ENCODE measurements at regions not wholly inside any gene's neighbourhood (a gene's known extent, or its start where the extent isn't known, plus 50 kb on each side); places are given as distances from the start of the nearest gene placed in this dataset.

GRCh38 chr6:56868687-56869086 is 86.2 kb upstream of the BEND6 start:
- in situ Hi-C loops (cut with MboI) (loop anchor here (10.0 kb wide), 1 partner anchor 514 kb away; no protein-coding TSS in a partner anchor), intact Hi-C loops (cut with micrococcal nuclease; ENCODE audit: unreplicated experiment) (no loop called here)
- Histone ChIP-seq H3K27ac (ENCODE audit: control insufficient read depth, insufficient read depth) (peak overlapping the region; percentile 61; the same call in 1 of the 2 replicates), H3K79me2 (ENCODE audit: control insufficient read depth, insufficient read depth, low read length) (no peaks in the 10 kb centered on the region), H3K9me3 (replicated peaks; ENCODE audit: control insufficient read depth, insufficient read depth, low read length) (no peaks in the 10 kb centered on the region), H3K4me1 (ENCODE audit: control insufficient read depth, insufficient read depth, low read length) (peaks cover 23% of the 10 kb centered on the region), H3K27me3 (replicated peaks in 1 of 2; ENCODE audit: control insufficient read depth in 2 of 2, insufficient read depth in 2 of 2, low read length in 1 of 2) (no peaks in the 10 kb centered on the region), H4K20me1 (ENCODE audit: control insufficient read depth, insufficient read depth) (no peaks in the 10 kb centered on the region), H3K36me3 (ENCODE audit: control insufficient read depth in 2 of 2, insufficient read depth in 2 of 2, low read length in 1 of 2) (no peaks in the 10 kb centered on the region), H2AFZ (ENCODE audit: control insufficient read depth, low read depth, low read length) (peak overlapping the region; percentile 50; the same call in 1 of the 2 replicates), H3K9ac (ENCODE audit: control insufficient read depth, insufficient read depth, low read length) (no peak overlapping the region), H3K4me2 (ENCODE audit: control insufficient read depth, insufficient read depth) (peak overlapping the region; percentile 63; the same call in 1 of the 2 replicates), H3K4me3 (no peak overlapping the region; the same call in 1 of the 2 replicates)
- ChIA-PET CTCF (interaction anchor here (1.1 to 1.3 kb wide), 2 partner anchors 17 to 34 kb away, joined by 4 to 8 read pairs; no protein-coding TSS in a partner anchor), RAD21 (ENCODE audit: unreplicated experiment) (interaction anchor here (1.6 kb wide), 1 partner anchor 17 kb away, joined by 3 read pairs; no protein-coding TSS in a partner anchor), SMC1A (ENCODE audit: uncharacterized antibody, unreplicated experiment) (interaction anchor here (1.0 to 1.5 kb wide), 3 partner anchors 10 to 170 kb away, joined by 3 read pairs; no protein-coding TSS in a partner anchor), POLR2A (no interaction called here)
- TF ChIP-seq YY1 (IDR thresholded peaks at IDR 0.05; ENCODE audit: low read depth, low read length) (no peak), ETV6 (conservative IDR thresholded peaks at IDR 0.05 in 1 of 2, IDR thresholded peaks at IDR 0.05 in 1 of 2; ENCODE audit: borderline replicate concordance in 1 of 2, low read depth in 1 of 2) (no peak), FOXK2 (IDR thresholded peaks at IDR 0.05) (no peak), KAT2A (conservative IDR thresholded peaks at IDR 0.05; ENCODE audit: control insufficient read depth, low read depth, low read length) (no peak), ASH2L (IDR thresholded peaks at IDR 0.05; ENCODE audit: borderline replicate concordance, low read depth) (no peak)
- no peak for DNase-seq (ENCODE audit: low read depth, low spot score)
- no peak for FAIRE-seq
- no TSS peak for BruUV-seq (replicated peaks)
- WGBS (ENCODE audit: insufficient coverage, insufficient replicate concordance, low lambda C conversion rate, missing lambda C conversion rate) = 0% methylated on average over 1 of the region's 1 CpG
- peak; percentile 60 for ATAC-seq

- POLR2A ChIA-PET = no interaction called here
- no peak for FAIRE-seq
- TF ChIP-seq SRF (IDR thresholded peaks at IDR 0.05; ENCODE audit: low read depth in 2 of 2, low read length in 2 of 2) (no peak), GABPA (IDR thresholded peaks at IDR 0.05; ENCODE audit: low read depth) (no peak), BCL11A (IDR thresholded peaks at IDR 0.05; ENCODE audit: low read depth, low read length) (no peak), SMC3 (IDR thresholded peaks at IDR 0.05; ENCODE audit: borderline replicate concordance, low read length) (no peak), BMI1 (IDR thresholded peaks at IDR 0.05; ENCODE audit: borderline replicate concordance) (no peak), NKRF (conservative IDR thresholded peaks at IDR 0.05) (no peak), BCLAF1 (IDR thresholded peaks at IDR 0.05) (no peak)
Observed at GRCh38 chr6:56866917-56867522, 87.9 kb upstream of the BEND6 start.

More at GRCh38 chr6:56866917-56867522, 87.9 kb upstream of the BEND6 start:
- no peak overlapping the region for H2AFZ ChIP-seq (ENCODE audit: control insufficient read depth, low read depth, low read length)
- in situ Hi-C loops (cut with MboI) = loop anchor here (10.0 kb wide), 1 partner anchor 512 kb away; no protein-coding TSS in a partner anchor
- no peak overlapping the region for H3K4me3 ChIP-seq
- peaks cover 35% of the 10 kb centered on the region for H3K4me1 ChIP-seq (ENCODE audit: control insufficient read depth, insufficient read depth, low read length)
- SMC1A ChIA-PET (ENCODE audit: uncharacterized antibody, unreplicated experiment) = interaction anchor here (0.7 kb wide), 1 partner anchor 23 kb away, joined by 3 read pairs; no protein-coding TSS in a partner anchor
- no peak for ATAC-seq
- H3K36me3 ChIP-seq (ENCODE audit: control insufficient read depth in 2 of 2, insufficient read depth in 2 of 2, low read length in 1 of 2) = no peaks in the 10 kb centered on the region
- BruUV-seq (replicated peaks) = no TSS peak
- WGBS (ENCODE audit: insufficient coverage, insufficient replicate concordance, low lambda C conversion rate, missing lambda C conversion rate) = 96% methylated on average over 2 of the region's 2 CpGs
- no peaks in the 10 kb centered on the region for H3K27me3 ChIP-seq (replicated peaks in 1 of 2; ENCODE audit: control insufficient read depth in 2 of 2, insufficient read depth in 2 of 2, low read length in 1 of 2)
- H3K4me2 ChIP-seq (ENCODE audit: control insufficient read depth, insufficient read depth) = no peak overlapping the region
- no peak overlapping the region for H3K9ac ChIP-seq (ENCODE audit: control insufficient read depth, insufficient read depth, low read length)
- intact Hi-C loops (cut with micrococcal nuclease; ENCODE audit: unreplicated experiment) = no loop called here
- H3K27ac ChIP-seq (ENCODE audit: control insufficient read depth, insufficient read depth) = no peak overlapping the region
- CTCF ChIA-PET = interaction anchor here (0.6 to 2.0 kb wide), 9 partner anchors 11 to 207 kb away, joined by 3 to 10 read pairs (median 3); no protein-coding TSS in a partner anchor
- H4K20me1 ChIP-seq (ENCODE audit: control insufficient read depth, insufficient read depth) = no peaks in the 10 kb centered on the region
- RAD21 ChIA-PET (ENCODE audit: unreplicated experiment) = no interaction called here
- no peaks in the 10 kb centered on the region for H3K79me2 ChIP-seq (ENCODE audit: control insufficient read depth, insufficient read depth, low read length)
- H3K9me3 ChIP-seq (replicated peaks; ENCODE audit: control insufficient read depth, insufficient read depth, low read length) = no peaks in the 10 kb centered on the region
- DNase-seq (ENCODE audit: low read depth, low spot score) = no peak
